Upper lobe of right lung (tissue), 1 donor: ENCODE measurements at regions not wholly inside any gene's neighbourhood (a gene's known extent, or its start where the extent isn't known, plus 50 kb on each side); places are given as distances from the start of the nearest gene placed in this dataset.

Source experiments
- ATAC-seq: fragments of 200-7000 bp; cut with Tn5 transposase; one replicate; pipeline ENCODE4 v1.9.1; 2020; ENCODE audit warnings: mild to moderate bottlenecking, moderate library complexity
- DNase-seq: peaks from one replicate; pipeline ENCODE4 v3.0.0-alpha.2; 2020
- H3K27ac ChIP-seq: fragments of 200-600 bp; one replicate; pipeline ENCODE4 v1.8.0; 2022
- H3K27me3 ChIP-seq: fragments of 200-600 bp; one replicate; pipeline ENCODE4 v1.8.0; 2022; ENCODE audit warnings: mild to moderate bottlenecking
- H3K36me3 ChIP-seq: fragments of 200-600 bp; one replicate; pipeline ENCODE4 v1.8.0; 2022
- H3K4me1 ChIP-seq: fragments of 200-600 bp; one replicate; pipeline ENCODE4 v1.8.0; 2022
- H3K4me3 ChIP-seq: fragments of 200-600 bp; one replicate; pipeline ENCODE4 v1.8.0; 2022; ENCODE audit warnings: mild to moderate bottlenecking
- H3K9me3 ChIP-seq: fragments of 200-600 bp; one replicate; pipeline ENCODE4 v1.8.0; 2022
- CTCF ChIP-seq: fragments of 200-600 bp; IDR thresholded peaks from one replicate; pipeline ENCODE4 v1.8.0; 2022; ENCODE audit warnings: antibody characterized with exemption
- intact Hi-C: fragments of 100-400 bp; cut with DNase I; formaldehyde crosslinking; loops from one replicate; pipeline ENCODE4 v1.11.0; 2022
- donor health status: DM: no; HTN: yes; CAD: no; lungs with severe emphysema.

GRCh38 chr5:1702318-1702717 is 97.3 kb downstream of the MRPL36 start:
- H3K9me3 ChIP-seq, result no peaks in the 10 kb centered on the region
- intact Hi-C loops, result no loop called here
- DNase-seq, result no peak
- no peaks in the 10 kb centered on the region for H3K36me3 ChIP-seq
- peaks cover 4% of the 10 kb centered on the region for H3K27me3 ChIP-seq
- TF ChIP-seq CTCF, result no peak
- ATAC-seq, result no peak
- no peaks in the 10 kb centered on the region for H3K4me1 ChIP-seq
- H3K27ac ChIP-seq, result no peak overlapping the region
- no peak overlapping the region for H3K4me3 ChIP-seq

DNA sequence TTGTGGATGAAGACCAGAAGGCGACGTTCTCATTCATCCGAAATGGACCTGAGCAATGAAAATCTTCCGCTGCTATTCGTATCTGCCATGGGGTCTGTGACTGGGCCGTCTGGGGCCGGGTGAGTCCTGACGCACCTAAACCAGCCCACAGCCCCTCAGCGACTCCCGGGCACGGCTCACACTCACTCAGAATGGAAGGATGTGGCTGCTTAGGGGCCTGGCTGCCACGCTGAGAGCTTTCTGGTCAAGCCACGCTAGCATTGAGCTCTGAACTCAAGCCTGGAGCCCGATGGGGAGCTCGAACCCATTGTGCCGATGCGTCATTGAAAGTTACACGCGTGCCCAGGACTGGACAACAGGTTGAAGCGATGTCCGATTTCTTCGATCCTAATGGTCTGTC is 97.8 kb downstream of the MRPL36 start:
- H3K27ac ChIP-seq, result no peak overlapping the region
- no peaks in the 10 kb centered on the region for H3K9me3 ChIP-seq
- intact Hi-C loops, result no loop called here
- ATAC-seq (no peak), DNase-seq (no peak)
- no peak overlapping the region for H3K4me3 ChIP-seq
- no peak for TF ChIP-seq CTCF
- no peaks in the 10 kb centered on the region for H3K36me3 ChIP-seq
- peaks cover 4% of the 10 kb centered on the region for H3K27me3 ChIP-seq
- H3K4me1 ChIP-seq, result no peaks in the 10 kb centered on the region

DNA sequence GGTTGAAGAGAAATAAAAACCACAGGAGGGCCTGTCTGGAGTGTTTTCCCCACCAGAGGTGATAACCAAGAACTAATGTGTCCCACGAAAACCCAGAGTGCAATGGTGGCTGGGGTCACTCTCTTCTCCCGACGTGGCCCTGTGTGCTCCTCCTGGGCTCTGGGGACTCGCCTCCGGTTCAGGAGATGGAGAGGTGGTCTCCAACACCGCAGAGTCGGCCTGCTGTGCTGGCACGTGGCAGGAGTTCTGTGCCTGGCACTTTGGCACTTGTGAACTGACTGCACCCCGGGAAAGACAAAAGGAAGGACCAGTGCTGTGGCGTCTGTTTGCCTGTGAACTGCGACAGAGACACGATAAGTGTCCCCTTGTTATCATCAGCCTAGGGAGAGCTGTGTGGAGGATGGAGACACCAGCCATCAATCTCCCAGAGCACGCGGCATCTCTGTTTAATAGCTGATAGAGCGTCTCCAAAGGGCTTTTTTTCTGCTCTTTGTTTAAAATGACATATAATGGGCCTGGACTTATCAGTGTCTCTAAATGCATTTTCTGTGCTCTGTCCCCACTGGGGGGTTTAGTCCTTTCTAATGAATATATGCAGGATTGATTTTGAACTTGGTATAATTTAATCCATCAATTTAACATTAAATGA is 98.3 kb downstream of the MRPL36 start:
- ATAC-seq (no peak), DNase-seq (no peak)
- no peaks in the 10 kb centered on the region for H3K9me3 ChIP-seq
- H3K36me3 ChIP-seq, result no peaks in the 10 kb centered on the region
- H3K4me3 ChIP-seq, result no peak overlapping the region
- TF ChIP-seq CTCF, result no peak
- intact Hi-C loops, result no loop called here
- no peaks in the 10 kb centered on the region for H3K4me1 ChIP-seq
- no peak overlapping the region for H3K27ac ChIP-seq
- peaks cover 4% of the 10 kb centered on the region for H3K27me3 ChIP-seq

DNA sequence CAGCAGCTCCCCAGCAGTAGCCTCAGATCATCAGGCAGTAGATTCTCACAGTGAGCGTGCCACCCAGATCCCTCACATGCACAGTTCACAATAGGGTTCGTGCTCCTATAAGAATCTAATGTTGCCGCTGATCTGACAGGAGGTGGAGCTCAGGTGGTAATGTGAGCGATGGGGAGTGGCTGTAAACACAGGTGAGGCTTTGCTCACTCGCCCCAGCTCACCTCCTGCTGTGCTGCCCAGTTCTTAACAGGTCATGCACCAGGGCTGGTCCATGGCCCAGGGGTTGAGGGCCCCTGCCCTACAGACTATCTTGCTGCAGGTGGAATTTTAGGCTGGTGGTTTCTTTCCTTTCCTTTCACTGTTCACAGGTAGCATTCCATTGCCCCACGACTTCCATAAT is 100.2 kb downstream of the MRPL36 start:
- ATAC-seq, result no peak
- intact Hi-C loops, result no loop called here
- H3K9me3 ChIP-seq, result no peaks in the 10 kb centered on the region
- no peak overlapping the region for H3K4me3 ChIP-seq
- DNase-seq, result no peak
- peaks cover 4% of the 10 kb centered on the region for H3K27me3 ChIP-seq
- H3K36me3 ChIP-seq, result no peaks in the 10 kb centered on the region
- no peaks in the 10 kb centered on the region for H3K4me1 ChIP-seq
- H3K27ac ChIP-seq, result no peak overlapping the region
- TF ChIP-seq CTCF, result no peak

- ATAC-seq, result no peak
- intact Hi-C loops, result no loop called here
- Histone ChIP-seq H3K27me3 (peaks cover 4% of the 10 kb centered on the region), H3K9me3 (no peaks in the 10 kb centered on the region), H3K27ac (no peak overlapping the region), H3K4me3 (no peak overlapping the region), H3K36me3 (no peaks in the 10 kb centered on the region), H3K4me1 (no peaks in the 10 kb centered on the region)
- no peak for TF ChIP-seq CTCF
- DNase-seq, result no peak
Measured at GRCh38 chr5:1698589-1699316, 100.9 kb downstream of the MRPL36 start.
